Activated CD4-positive, alpha-beta T cell treated with anti-CD3 and anti-CD28 coated beads for 36 hours (primary cell): ENCODE measurements at regions not wholly inside any gene's neighbourhood (a gene's known extent, or its start where the extent isn't known, plus 50 kb on each side); places are given as distances from the start of the nearest gene placed in this dataset.

Source experiments
- ATAC-seq: fragments of 200-7000 bp; cut with Tn5 transposase; one replicate; pipeline ENCODE4 v1.10.0; 2021; ENCODE audit warnings: mild to moderate bottlenecking, moderate library complexity
- CTCF ChIA-PET: fragments of 350-600 bp; sonication (Branson Sonifier 250); formaldehyde crosslinking; loops from one replicate; lab custom pipeline; 2021; ENCODE audit warnings: antibody characterized with exemption; lab: Charles Lee
- POLR2A ChIA-PET: fragments of 350-600 bp; sonication (Branson Sonifier 250); formaldehyde crosslinking; loops from one replicate; lab custom pipeline; 2021; ENCODE audit warnings: antibody characterized with exemption, inconsistent platforms; lab: Charles Lee
- DNase-seq: peaks from one replicate; pipeline ENCODE4 v3.0.0-alpha.2; 2020
- H3K27ac Mint-ChIP-seq: one replicate; pipeline ENCODE4 v1.8.0; 2021; ENCODE audit warnings: mixed read lengths
- H3K27me3 Mint-ChIP-seq: one replicate; pipeline ENCODE4 v1.8.0; 2021; ENCODE audit warnings: mixed read lengths
- H3K36me3 Mint-ChIP-seq: one replicate; pipeline ENCODE4 v1.8.0; 2021; ENCODE audit warnings: low read depth, mixed read lengths
- H3K4me1 Mint-ChIP-seq: one replicate; pipeline ENCODE4 v1.8.0; 2021; ENCODE audit warnings: mixed read lengths
- H3K4me3 Mint-ChIP-seq: one replicate; pipeline ENCODE4 v1.8.0; 2021; ENCODE audit warnings: mild to moderate bottlenecking, moderate library complexity, mixed read lengths
- H3K9me3 Mint-ChIP-seq: one replicate; pipeline ENCODE4 v1.8.0; 2021; ENCODE audit warnings: low read depth, mixed read lengths
- intact Hi-C, 2 experiments: fragments of 100-400 bp; cut with DNase I in 1 of 2; cut with micrococcal nuclease in 1 of 2; formaldehyde crosslinking; loops; one replicate each; pipeline versions ENCODE4 v1.14.2 to v1.15.1; 2022 to 2024; cut with DNase I, micrococcal nuclease

- CTCF ChIA-PET, result interaction anchor here (0.8 kb wide), 1 partner anchor 192 kb away, joined by 3 read pairs; no protein-coding TSS in a partner anchor
- ATAC-seq (no peak), DNase-seq (no peak)
- peaks cover 10% of the 10 kb centered on the region for H3K27me3 Mint-ChIP-seq
- intact Hi-C loops, result loop anchor here in 1 of 2 experiments (5.0 kb wide), 1 partner anchor 104 kb away; no protein-coding TSS in a partner anchor
- POLR2A ChIA-PET, result no interaction called here
- H3K4me3 Mint-ChIP-seq, result no peak overlapping the region
- no peaks in the 10 kb centered on the region for H3K9me3 Mint-ChIP-seq
- no peaks in the 10 kb centered on the region for H3K36me3 Mint-ChIP-seq
- H3K27ac Mint-ChIP-seq, result no peak overlapping the region
- H3K4me1 Mint-ChIP-seq, result no peaks in the 10 kb centered on the region
Measured at GRCh38 chr7:132051311-132051710, 494.9 kb upstream of the PODXL start.

GRCh38 chr7:132049462-132050304 is 493.3 kb upstream of the PODXL start:
- intact Hi-C loops, result loop anchor here (1.0 to 5.0 kb wide), 6 partner anchors 102 to 362 kb away; no protein-coding TSS in a partner anchor
- Mint-ChIP-seq H3K36me3 (no peaks in the 10 kb centered on the region), H3K27ac (no peak overlapping the region), H3K4me3 (no peak overlapping the region), H3K9me3 (no peaks in the 10 kb centered on the region), H3K27me3 (peaks cover 13% of the 10 kb centered on the region), H3K4me1 (no peaks in the 10 kb centered on the region)
- ChIA-PET CTCF (interaction anchor here (0.6 to 1.3 kb wide), 6 partner anchors 105 to 652 kb away, joined by 3 to 5 read pairs (median 4); no protein-coding TSS in a partner anchor), POLR2A (no interaction called here)
- DNase-seq (peak; percentile 64), ATAC-seq (no peak)

GRCh38 chr7:132045481-132045980 is 489.1 kb upstream of the PODXL start:
- peaks cover 15% of the 10 kb centered on the region for H3K27me3 Mint-ChIP-seq
- ATAC-seq (no peak), DNase-seq (no peak)
- ChIA-PET CTCF (no interaction called here), POLR2A (no interaction called here)
- intact Hi-C loops, result loop anchor here (5.0 kb wide), 2 partner anchors 338 to 358 kb away; no protein-coding TSS in a partner anchor
- H3K4me3 Mint-ChIP-seq, result no peak overlapping the region
- H3K36me3 Mint-ChIP-seq, result no peaks in the 10 kb centered on the region
- no peaks in the 10 kb centered on the region for H3K4me1 Mint-ChIP-seq
- H3K9me3 Mint-ChIP-seq, result no peaks in the 10 kb centered on the region
- no peak overlapping the region for H3K27ac Mint-ChIP-seq

- CTCF ChIA-PET, result interaction anchor here (0.7 kb wide), 1 partner anchor 9 kb away, joined by 3 read pairs; no protein-coding TSS in a partner anchor
Measured at GRCh38 chr7:132045002-132045401, 488.6 kb upstream of the PODXL start.

GRCh38 chr7:132044247-132044646 is 487.8 kb upstream of the PODXL start:
- H3K36me3 Mint-ChIP-seq, result no peaks in the 10 kb centered on the region
- POLR2A ChIA-PET, result no interaction called here
- H3K4me3 Mint-ChIP-seq, result no peak overlapping the region
- no peak for ATAC-seq
- H3K27ac Mint-ChIP-seq, result no peak overlapping the region
- CTCF ChIA-PET, result interaction anchor here (0.5 to 1.4 kb wide), 3 partner anchors 10 to 366 kb away, joined by 3 read pairs; no protein-coding TSS in a partner anchor
- DNase-seq, result no peak
- no peaks in the 10 kb centered on the region for H3K9me3 Mint-ChIP-seq
- peaks cover 12% of the 10 kb centered on the region for H3K27me3 Mint-ChIP-seq
- intact Hi-C loops, result no loop called here
- no peaks in the 10 kb centered on the region for H3K4me1 Mint-ChIP-seq

More at GRCh38 chr7:132045002-132045401, 488.6 kb upstream of the PODXL start:
- peaks cover 14% of the 10 kb centered on the region for H3K27me3 Mint-ChIP-seq
- POLR2A ChIA-PET, result no interaction called here
- no peak overlapping the region for H3K27ac Mint-ChIP-seq
- H3K4me1 Mint-ChIP-seq, result no peaks in the 10 kb centered on the region
- intact Hi-C loops, result loop anchor here (5.0 kb wide), 2 partner anchors 338 to 358 kb away; no protein-coding TSS in a partner anchor
- H3K9me3 Mint-ChIP-seq, result no peaks in the 10 kb centered on the region
- H3K36me3 Mint-ChIP-seq, result no peaks in the 10 kb centered on the region
- H3K4me3 Mint-ChIP-seq, result no peak overlapping the region
- no peak for ATAC-seq
- DNase-seq, result no peak

- DNase-seq (no peak), ATAC-seq (no peak)
- H3K27me3 Mint-ChIP-seq, result peaks cover 14% of the 10 kb centered on the region
- POLR2A ChIA-PET, result no interaction called here
- no peaks in the 10 kb centered on the region for H3K4me1 Mint-ChIP-seq
- H3K36me3 Mint-ChIP-seq, result no peaks in the 10 kb centered on the region
- CTCF ChIA-PET, result interaction anchor here (0.7 to 1.5 kb wide), 2 partner anchors 14 to 94 kb away, joined by 3 to 4 read pairs; no protein-coding TSS in a partner anchor
- H3K27ac Mint-ChIP-seq, result no peak overlapping the region
- H3K4me3 Mint-ChIP-seq, result no peak overlapping the region
- no peaks in the 10 kb centered on the region for H3K9me3 Mint-ChIP-seq
- intact Hi-C loops, result no loop called here
Measured at GRCh38 chr7:132041108-132041507, 484.7 kb upstream of the PODXL start.

GRCh38 chr7:132035517-132036362 is 479.3 kb upstream of the PODXL start:
- intact Hi-C loops, result no loop called here
- Mint-ChIP-seq H3K9me3 (no peaks in the 10 kb centered on the region), H3K36me3 (no peaks in the 10 kb centered on the region), H3K27me3 (peaks cover 8% of the 10 kb centered on the region), H3K4me1 (no peaks in the 10 kb centered on the region), H3K27ac (no peak overlapping the region), H3K4me3 (no peak overlapping the region)
- ATAC-seq (no peak), DNase-seq (no peak)
- CTCF ChIA-PET, result no interaction called here
- POLR2A ChIA-PET, result no interaction called here

GRCh38 chr7:132034748-132035416 is 478.5 kb upstream of the PODXL start:
- no peak for DNase-seq
- Mint-ChIP-seq H3K27me3 (peaks cover 8% of the 10 kb centered on the region), H3K9me3 (no peaks in the 10 kb centered on the region), H3K27ac (no peak overlapping the region), H3K36me3 (no peaks in the 10 kb centered on the region), H3K4me3 (no peak overlapping the region), H3K4me1 (no peaks in the 10 kb centered on the region)
- POLR2A ChIA-PET, result no interaction called here
- no peak for ATAC-seq
- intact Hi-C loops, result no loop called here
- CTCF ChIA-PET, result no interaction called here

GRCh38 chr7:132030883-132031282 is 474.5 kb upstream of the PODXL start:
- POLR2A ChIA-PET, result no interaction called here
- DNase-seq (no peak), ATAC-seq (no peak)
- no peak overlapping the region for H3K4me3 Mint-ChIP-seq
- no peaks in the 10 kb centered on the region for H3K27me3 Mint-ChIP-seq
- CTCF ChIA-PET, result no interaction called here
- intact Hi-C loops, result no loop called here
- H3K9me3 Mint-ChIP-seq, result no peaks in the 10 kb centered on the region
- H3K27ac Mint-ChIP-seq, result no peak overlapping the region
- no peaks in the 10 kb centered on the region for H3K4me1 Mint-ChIP-seq
- H3K36me3 Mint-ChIP-seq, result no peaks in the 10 kb centered on the region

GRCh38 chr7:132030086-132030568 is 473.7 kb upstream of the PODXL start:
- no peak overlapping the region for H3K4me3 Mint-ChIP-seq
- POLR2A ChIA-PET, result no interaction called here
- no peaks in the 10 kb centered on the region for H3K9me3 Mint-ChIP-seq
- H3K27me3 Mint-ChIP-seq, result no peaks in the 10 kb centered on the region
- no peaks in the 10 kb centered on the region for H3K36me3 Mint-ChIP-seq
- H3K27ac Mint-ChIP-seq, result no peak overlapping the region
- H3K4me1 Mint-ChIP-seq, result no peaks in the 10 kb centered on the region
- no peak for ATAC-seq
- CTCF ChIA-PET, result no interaction called here
- intact Hi-C loops, result no loop called here
- no peak for DNase-seq
